ENCODE measurements at regions not wholly inside any gene's neighbourhood (a gene's known extent, or its start where the extent isn't known, plus 50 kb on each side); places are given as distances from the start of the nearest gene placed in this dataset.

GRCh38 chr11:15326520-15326919 is 211.8 kb downstream of the INSC start:
- H3K27ac ChIP-seq (replicated peaks) = no peak overlapping the region
- peaks cover 7% of the 10 kb centered on the region for H3K27me3 ChIP-seq (ENCODE audit: low read depth)
- H3K4me3 ChIP-seq = no peak overlapping the region
- H3K4me1 ChIP-seq = no peaks in the 10 kb centered on the region
- H3K36me3 ChIP-seq = no peaks in the 10 kb centered on the region
- no peak for DNase-seq
- intact Hi-C loops (cut with micrococcal nuclease) = loop anchor here (10.0 kb wide), 1 partner anchor 1288 kb away; no protein-coding TSS in a partner anchor
- no peaks in the 10 kb centered on the region for H3K9me3 ChIP-seq (replicated peaks)
- no peak for TF ChIP-seq CTCF (IDR thresholded peaks at IDR 0.05; ENCODE audit: borderline replicate concordance)

- Histone ChIP-seq H3K4me1 (no peaks in the 10 kb centered on the region), H3K27me3 (ENCODE audit: low read depth) (peaks cover 7% of the 10 kb centered on the region), H3K9me3 (replicated peaks) (no peaks in the 10 kb centered on the region), H3K4me3 (no peak overlapping the region), H3K36me3 (no peaks in the 10 kb centered on the region), H3K27ac (replicated peaks) (no peak overlapping the region)
- peak; percentile 77 for TF ChIP-seq CTCF (IDR thresholded peaks at IDR 0.05; ENCODE audit: borderline replicate concordance)
- peak; percentile 33 for DNase-seq
- intact Hi-C loops (cut with micrococcal nuclease) = loop anchor here (10.0 kb wide), 1 partner anchor 1287 kb away; no protein-coding TSS in a partner anchor
Observed at GRCh38 chr11:15327786-15328231, 213.1 kb downstream of the INSC start.

GRCh38 chr11:15333407-15333806 is 218.7 kb downstream of the INSC start:
- H3K36me3 ChIP-seq = no peaks in the 10 kb centered on the region
- no peaks in the 10 kb centered on the region for H3K27me3 ChIP-seq (ENCODE audit: low read depth)
- DNase-seq = no peak
- no peak for TF ChIP-seq CTCF (IDR thresholded peaks at IDR 0.05; ENCODE audit: borderline replicate concordance)
- no peak overlapping the region for H3K27ac ChIP-seq (replicated peaks)
- intact Hi-C loops (cut with micrococcal nuclease) = no loop called here
- no peaks in the 10 kb centered on the region for H3K9me3 ChIP-seq (replicated peaks)
- no peaks in the 10 kb centered on the region for H3K4me1 ChIP-seq
- no peak overlapping the region for H3K4me3 ChIP-seq

GRCh38 chr11:15334766-15335165 is 220.0 kb downstream of the INSC start:
- TF ChIP-seq CTCF (IDR thresholded peaks at IDR 0.05; ENCODE audit: borderline replicate concordance) = no peak
- Histone ChIP-seq H3K27ac (replicated peaks) (no peak overlapping the region), H3K9me3 (replicated peaks) (peaks cover 10% of the 10 kb centered on the region), H3K4me3 (no peak overlapping the region), H3K36me3 (no peaks in the 10 kb centered on the region), H3K27me3 (ENCODE audit: low read depth) (no peaks in the 10 kb centered on the region), H3K4me1 (no peaks in the 10 kb centered on the region)
- intact Hi-C loops (cut with micrococcal nuclease) = no loop called here
- DNase-seq = no peak

- no peak overlapping the region for H3K27ac ChIP-seq (replicated peaks)
- no peak for DNase-seq
- H3K36me3 ChIP-seq = no peaks in the 10 kb centered on the region
- no peaks in the 10 kb centered on the region for H3K27me3 ChIP-seq (ENCODE audit: low read depth)
- H3K9me3 ChIP-seq (replicated peaks) = peaks cover 17% of the 10 kb centered on the region
- no peak for TF ChIP-seq CTCF (IDR thresholded peaks at IDR 0.05; ENCODE audit: borderline replicate concordance)
- H3K4me3 ChIP-seq = no peak overlapping the region
- H3K4me1 ChIP-seq = no peaks in the 10 kb centered on the region
- intact Hi-C loops (cut with micrococcal nuclease) = no loop called here
Observed at GRCh38 chr11:15336021-15336420, 221.3 kb downstream of the INSC start.
